ENCODE measurements at regions not wholly inside any gene's neighbourhood (a gene's known extent, or its start where the extent isn't known, plus 50 kb on each side); places are given as distances from the start of the nearest gene placed in this dataset.
"Not testable (repeated sequence)": the region's sequence is repeated elsewhere in the genome, so short reads cannot be mapped to it uniquely, and the experiment has no call there.

GRCh38 chr12:124153392-124153791, 141.5 kb upstream of the RFLNA start:
- Histone ChIP-seq H3K9ac (no peak overlapping the region), H3K4me3 (ENCODE audit: low read depth, low read length) (no peak overlapping the region), H3K79me2 (no peaks in the 10 kb centered on the region), H3K4me2 (ENCODE audit: low read length) (no peak overlapping the region), H3K27ac (no peak overlapping the region), H3K9me3 (ENCODE audit: control insufficient read depth, low read length) (no peaks in the 10 kb centered on the region), H3K4me1 (no peaks in the 10 kb centered on the region), H3K27me3 (ENCODE audit: control insufficient read depth, insufficient read depth, low read length) (no peaks in the 10 kb centered on the region), H2AFZ (no peak overlapping the region), H3K36me3 (ENCODE audit: control insufficient read depth, insufficient read depth, low read length) (no peaks in the 10 kb centered on the region)
- TF ChIP-seq CTCF (IDR thresholded peaks at IDR 0.05) = no peak

- Histone ChIP-seq H3K9me3 (ENCODE audit: control insufficient read depth, low read length) (no peaks in the 10 kb centered on the region), H3K79me2 (no peaks in the 10 kb centered on the region), H3K4me2 (ENCODE audit: low read length) (no peak overlapping the region), H3K9ac (no peak overlapping the region), H3K4me3 (ENCODE audit: low read depth, low read length) (no peak overlapping the region), H3K27ac (no peak overlapping the region), H3K36me3 (ENCODE audit: control insufficient read depth, insufficient read depth, low read length) (no peaks in the 10 kb centered on the region), H2AFZ (no peak overlapping the region), H3K4me1 (no peaks in the 10 kb centered on the region), H3K27me3 (ENCODE audit: control insufficient read depth, insufficient read depth, low read length) (no peaks in the 10 kb centered on the region)
- TF ChIP-seq CTCF (IDR thresholded peaks at IDR 0.05) = no peak
Observed at GRCh38 chr12:124157406-124157805, 137.5 kb upstream of the RFLNA start.

GRCh38 chr12:124159655-124160054, 135.2 kb upstream of the RFLNA start:
- H3K4me1 ChIP-seq = no peaks in the 10 kb centered on the region
- no peaks in the 10 kb centered on the region for H3K36me3 ChIP-seq (ENCODE audit: control insufficient read depth, insufficient read depth, low read length)
- no peaks in the 10 kb centered on the region for H3K27me3 ChIP-seq (ENCODE audit: control insufficient read depth, insufficient read depth, low read length)
- H3K9ac ChIP-seq = no peak overlapping the region
- no peak for TF ChIP-seq CTCF (IDR thresholded peaks at IDR 0.05)
- no peak overlapping the region for H3K27ac ChIP-seq
- H3K9me3 ChIP-seq (ENCODE audit: control insufficient read depth, low read length) = no peaks in the 10 kb centered on the region
- no peaks in the 10 kb centered on the region for H3K79me2 ChIP-seq
- H3K4me2 ChIP-seq (ENCODE audit: low read length) = no peak overlapping the region
- H2AFZ ChIP-seq = no peak overlapping the region
- H3K4me3 ChIP-seq (ENCODE audit: low read depth, low read length) = no peak overlapping the region

GRCh38 chr12:124160097-124160756, 134.7 kb upstream of the RFLNA start:
- no peak overlapping the region for H3K27ac ChIP-seq
- H3K9ac ChIP-seq = no peak overlapping the region

GRCh38 chr12:124161402-124161801, 133.5 kb upstream of the RFLNA start:
- not testable (repeated sequence) for H3K4me2 ChIP-seq (ENCODE audit: low read length); H3K4me3 ChIP-seq (ENCODE audit: low read depth, low read length); H3K79me2 ChIP-seq; H3K36me3 ChIP-seq (ENCODE audit: control insufficient read depth, insufficient read depth, low read length); H3K9ac ChIP-seq; H2AFZ ChIP-seq; H3K27ac ChIP-seq; H3K4me1 ChIP-seq; H3K9me3 ChIP-seq (ENCODE audit: control insufficient read depth, low read length); H3K27me3 ChIP-seq (ENCODE audit: control insufficient read depth, insufficient read depth, low read length)

More at GRCh38 chr12:124160097-124160756, 134.7 kb upstream of the RFLNA start:
- Histone ChIP-seq H2AFZ (no peak overlapping the region), H3K4me1 (no peaks in the 10 kb centered on the region), H3K79me2 (no peaks in the 10 kb centered on the region), H3K27me3 (ENCODE audit: control insufficient read depth, insufficient read depth, low read length) (no peaks in the 10 kb centered on the region), H3K36me3 (ENCODE audit: control insufficient read depth, insufficient read depth, low read length) (no peaks in the 10 kb centered on the region), H3K4me3 (ENCODE audit: low read depth, low read length) (no peak overlapping the region), H3K4me2 (ENCODE audit: low read length) (no peak overlapping the region), H3K9me3 (ENCODE audit: control insufficient read depth, low read length) (no peaks in the 10 kb centered on the region)
- TF ChIP-seq CTCF (IDR thresholded peaks at IDR 0.05) = no peak

Measured in parathyroid adenoma (tissue), 2 donors.